SK-N-MC (cell line): ENCODE measurements at regions not wholly inside any gene's neighbourhood (a gene's known extent, or its start where the extent isn't known, plus 50 kb on each side); places are given as distances from the start of the nearest gene placed in this dataset.

Experiments used
- EZH2 ChIP-seq: fragments of 200-600 bp; sonication (generic); IDR thresholded peaks from one replicate; pipeline ENCODE4 v1.6.1; 2017; ENCODE audit warnings: antibody characterized with exemption
- FOXP2 ChIP-seq: optimal IDR thresholded peaks from 2 replicates; pipeline ENCODE3; 2011; ENCODE audit warnings: mild to moderate bottlenecking, moderate library complexity; ENCODE audit not compliant: insufficient read depth; ENCODE audit errors: extremely low read length, control extremely low read depth
- POLR2AphosphoS5 ChIP-seq: IDR thresholded peaks from 2 replicates; pipeline ENCODE4 v1.6.1; 2012; ENCODE audit warnings: mild to moderate bottlenecking, low read depth, low read length, borderline replicate concordance

DNA sequence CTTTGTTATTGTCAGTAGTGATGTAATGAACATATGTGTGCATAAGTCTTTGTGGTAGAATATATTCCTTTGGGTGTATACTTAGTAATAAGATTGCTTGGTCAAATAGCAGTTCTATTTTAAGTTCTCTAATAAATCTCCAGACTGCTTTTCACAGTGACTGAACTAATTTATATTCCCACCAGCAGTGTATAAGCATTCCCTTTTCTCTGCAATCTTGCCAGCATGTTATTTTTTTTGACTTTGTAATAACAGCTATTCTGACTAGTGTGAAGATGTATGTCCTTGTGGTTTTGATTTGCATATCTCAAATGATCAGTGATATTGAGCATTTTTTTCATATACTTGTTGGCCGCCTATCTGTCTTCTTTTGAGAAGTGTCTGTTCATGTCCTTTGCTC lies 111.5 kb upstream of the CDH12 start:
- TF ChIP-seq POLR2AphosphoS5 (no peak), EZH2 (no peak), FOXP2 (no peak)
